Esophagus (tissue), 2 donors: ENCODE measurements at regions not wholly inside any gene's neighbourhood (a gene's known extent, or its start where the extent isn't known, plus 50 kb on each side); places are given as distances from the start of the nearest gene placed in this dataset.

ENCODE experiments used
- H3K27ac ChIP-seq, 2 donors: one replicate each; pipeline ENCODE4 v1.5.1; 2013; ENCODE audit warnings: low read depth in 2 of 2, mild to moderate bottlenecking in 2 of 2, inconsistent platforms in 1 of 2, low read length in 1 of 2, moderate library complexity in 1 of 2
- H3K27me3 ChIP-seq, 2 donors: one replicate each; pipeline ENCODE4 v1.6.1; 2013; ENCODE audit warnings: low read length in 2 of 2, control low read depth in 1 of 2, mild to moderate bottlenecking in 1 of 2; ENCODE audit not compliant: insufficient read depth in 2 of 2, control insufficient read depth in 1 of 2
- H3K36me3 ChIP-seq, 2 donors: one replicate each; pipeline ENCODE4 v1.6.1; 2013; ENCODE audit warnings: low read length in 1 of 2; ENCODE audit not compliant: control insufficient read depth in 2 of 2, insufficient read depth in 2 of 2
- H3K4me1 ChIP-seq, 2 donors: one replicate each; pipeline ENCODE4 v1.6.1; 2013; ENCODE audit warnings: low read length in 1 of 2; ENCODE audit not compliant: control insufficient read depth in 2 of 2, insufficient read depth in 2 of 2
- H3K4me3 ChIP-seq, 2 donors: one replicate each; pipeline ENCODE4 v1.5.1; 2013; ENCODE audit warnings: low read length in 2 of 2, mild to moderate bottlenecking in 2 of 2, low read depth in 1 of 2, moderate library complexity in 1 of 2
- H3K9me3 ChIP-seq, 2 donors: one replicate each; pipeline ENCODE4 v1.6.1; 2013; ENCODE audit warnings: mild to moderate bottlenecking in 2 of 2, low read depth in 1 of 2, low read length in 1 of 2, moderate library complexity in 1 of 2; ENCODE audit not compliant: control insufficient read depth in 2 of 2, insufficient read depth in 1 of 2
- WGBS, 2 donors: extraction: QIAGEN DNeasy Blood & Tissue Kit; methylation state at CpG; one replicate each; pipeline ENCODE4 v1.1.7; 2013; 5-methylcytosine and 5-hydroxymethylcytosine counted together
- donor health status: healthy with polysubstance abuse.
- donor health status: Bipolar disorder and iron deficiency.

- 96 to 97% methylated on average over 5 of the region's 5 CpGs for WGBS, 2 donors
- Histone ChIP-seq H3K27me3 (no peaks in the 10 kb centered on the region), H3K4me1 (no peaks in the 10 kb centered on the region), H3K27ac (no peak overlapping the region), H3K9me3 (peaks cover 0 to 3% of the 10 kb centered on the region in 2 donors), H3K36me3 (no peaks in the 10 kb centered on the region), H3K4me3 (no peak overlapping the region)
These were observed 239.7 kb upstream of the HABP2 start for GRCh38 chr10:113313048-113313602.

GRCh38 chr10:113313722-113314121 lies 239.1 kb upstream of the HABP2 start:
- Histone ChIP-seq H3K9me3 (peaks cover 0 to 3% of the 10 kb centered on the region in 2 donors), H3K4me3 (no peak overlapping the region), H3K27me3 (no peaks in the 10 kb centered on the region), H3K4me1 (no peaks in the 10 kb centered on the region), H3K36me3 (no peaks in the 10 kb centered on the region), H3K27ac (no peak overlapping the region)
- WGBS, 2 donors: 73 to 75% methylated on average over 4 of the region's 4 CpGs

GRCh38 chr10:113316506-113316905 lies 236.3 kb upstream of the HABP2 start:
- Histone ChIP-seq H3K27me3 (no peaks in the 10 kb centered on the region), H3K9me3 (peaks cover 0 to 3% of the 10 kb centered on the region in 2 donors), H3K4me3 (no peak overlapping the region), H3K4me1 (no peaks in the 10 kb centered on the region), H3K36me3 (no peaks in the 10 kb centered on the region), H3K27ac (no peak overlapping the region)
- WGBS, 2 donors: 89% methylated on average over 4 of the region's 4 CpGs

- Histone ChIP-seq H3K4me1 (no peaks in the 10 kb centered on the region), H3K27me3 (no peaks in the 10 kb centered on the region), H3K9me3 (peaks cover 0 to 3% of the 10 kb centered on the region in 2 donors), H3K4me3 (no peak overlapping the region), H3K27ac (no peak overlapping the region), H3K36me3 (no peaks in the 10 kb centered on the region)
- WGBS, 2 donors: 62 to 68% methylated on average over 10 of the region's 10 CpGs
These were observed 235.4 kb upstream of the HABP2 start for GRCh38 chr10:113317489-113317888.

GRCh38 chr10:113319479-113319878 lies 233.4 kb upstream of the HABP2 start:
- Histone ChIP-seq H3K4me3 (no peak overlapping the region), H3K9me3 (no peaks in the 10 kb centered on the region), H3K4me1 (no peaks in the 10 kb centered on the region)

GRCh38 chr10:113320211-113320610 lies 232.6 kb upstream of the HABP2 start:
- no peak overlapping the region for H3K27ac ChIP-seq
- H3K36me3 ChIP-seq: no peaks in the 10 kb centered on the region
- 69 to 75% methylated on average over 8 of the region's 8 CpGs for WGBS, 2 donors

More at GRCh38 chr10:113319479-113319878, 233.4 kb upstream of the HABP2 start:
- 80 to 84% methylated on average over 3 of the region's 3 CpGs for whole genome bisulfite sequencing, 2 donors
- H3K27me3 ChIP-seq: no peaks in the 10 kb centered on the region
- no peak overlapping the region for H3K27ac ChIP-seq
- no peaks in the 10 kb centered on the region for H3K36me3 ChIP-seq

GRCh38 chr10:113320987-113321386 lies 231.9 kb upstream of the HABP2 start:
- Histone ChIP-seq H3K4me3 (no peak overlapping the region), H3K27ac (no peak overlapping the region), H3K27me3 (no peaks in the 10 kb centered on the region), H3K36me3 (no peaks in the 10 kb centered on the region), H3K4me1 (no peaks in the 10 kb centered on the region), H3K9me3 (no peaks in the 10 kb centered on the region)
- 73 to 74% methylated on average over 6 of the region's 6 CpGs for WGBS, 2 donors

More at GRCh38 chr10:113320211-113320610, 232.6 kb upstream of the HABP2 start:
- no peak overlapping the region for H3K4me3 ChIP-seq
- H3K4me1 ChIP-seq: no peaks in the 10 kb centered on the region
- no peaks in the 10 kb centered on the region for H3K9me3 ChIP-seq
- H3K27me3 ChIP-seq: no peaks in the 10 kb centered on the region

- Histone ChIP-seq H3K36me3 (no peaks in the 10 kb centered on the region), H3K27ac (no peak overlapping the region), H3K4me3 (no peak overlapping the region), H3K4me1 (no peaks in the 10 kb centered on the region), H3K9me3 (no peaks in the 10 kb centered on the region), H3K27me3 (no peaks in the 10 kb centered on the region)
- WGBS, 2 donors: 82 to 83% methylated on average over 4 of the region's 4 CpGs
These were observed 230.0 kb upstream of the HABP2 start for GRCh38 chr10:113322843-113323242.

- Histone ChIP-seq H3K4me3 (no peak overlapping the region), H3K27ac (no peak overlapping the region), H3K4me1 (no peaks in the 10 kb centered on the region), H3K9me3 (no peaks in the 10 kb centered on the region), H3K27me3 (no peaks in the 10 kb centered on the region), H3K36me3 (no peaks in the 10 kb centered on the region)
- WGBS, 2 donors: 71 to 86% methylated on average over 4 of the region's 4 CpGs
These were observed 228.9 kb upstream of the HABP2 start for GRCh38 chr10:113323985-113324384.
